GM12878 (cell line): ENCODE measurements at regions not wholly inside any gene's neighbourhood (a gene's known extent, or its start where the extent isn't known, plus 50 kb on each side); places are given as distances from the start of the nearest gene placed in this dataset.

Experiments used
- BCL11A ChIP-seq: IDR thresholded peaks from 2 replicates; pipeline ENCODE4 v1.6.1; 2011; ENCODE audit warnings: low read depth, low read length
- BMI1 ChIP-seq: fragments of 450-650 bp; IDR thresholded peaks from 2 replicates; pipeline ENCODE4 v1.6.1; 2016; ENCODE audit warnings: mild to moderate bottlenecking, moderate library complexity, borderline replicate concordance
- CEBPZ ChIP-seq: fragments of 150-350 bp; IDR thresholded peaks from 2 replicates; pipeline ENCODE4 v1.6.1; 2016; ENCODE audit warnings: low read depth, low read length
- ESRRA ChIP-seq: IDR thresholded peaks from 2 replicates; pipeline ENCODE4 v1.6.1; 2012; ENCODE audit warnings: mild to moderate bottlenecking, low read length, improper control_type of control experiment
- EZH2 ChIP-seq: IDR thresholded peaks from 2 replicates; pipeline ENCODE4 v1.6.1; 2012; ENCODE audit warnings: low read depth, mild to moderate bottlenecking, control low read depth, inconsistent platforms, low read length, borderline replicate concordance; ENCODE audit not compliant: control insufficient read depth
- MLLT1 ChIP-seq: fragments of 450-650 bp; IDR thresholded peaks from 2 replicates; pipeline ENCODE4 v1.6.1; 2016; ENCODE audit warnings: mild to moderate bottlenecking
- MTA2 ChIP-seq: fragments of 450-650 bp; IDR thresholded peaks from 2 replicates; pipeline ENCODE4 v1.6.1; 2016; ENCODE audit warnings: low read depth, mild to moderate bottlenecking, moderate library complexity
- MYB ChIP-seq: fragments of 150-350 bp; IDR thresholded peaks from 2 replicates; pipeline ENCODE4 v1.6.1; 2014; ENCODE audit warnings: mild to moderate bottlenecking, low read depth, low read length, borderline replicate concordance
- PBX3 ChIP-seq: IDR thresholded peaks from 2 replicates; pipeline ENCODE4 v1.6.1; 2011; ENCODE audit warnings: mild to moderate bottlenecking, low read depth, low read length, moderate library complexity; ENCODE audit not compliant: insufficient replicate concordance
- POLR2AphosphoS5 ChIP-seq: IDR thresholded peaks from 2 replicates; pipeline ENCODE4 v1.6.1; 2011; ENCODE audit warnings: mild to moderate bottlenecking, low read length, inconsistent platforms
- RAD21 ChIP-seq: IDR thresholded peaks from 2 replicates; pipeline ENCODE4 v1.6.1; 2011; ENCODE audit warnings: mild to moderate bottlenecking, low read depth, low read length, moderate library complexity; ENCODE audit not compliant: insufficient read depth
- RELA ChIP-seq: fragments of 450-650 bp; IDR thresholded peaks from 2 replicates; pipeline ENCODE4 v1.8.0; 2014; ENCODE audit warnings: borderline replicate concordance; ENCODE audit not compliant: partially characterized antibody
- SP1 ChIP-seq: IDR thresholded peaks from one replicate; pipeline ENCODE4 v1.6.1; 2011; ENCODE audit warnings: low read depth, low read length
- SPI1 ChIP-seq: IDR thresholded peaks from 2 replicates; pipeline ENCODE4 v1.6.1; 2011; ENCODE audit warnings: low read depth, mild to moderate bottlenecking, low read length, moderate library complexity, borderline replicate concordance; ENCODE audit not compliant: insufficient read depth
- SUPT20H ChIP-seq: IDR thresholded peaks from 2 replicates; pipeline ENCODE4 v1.6.1; 2011; ENCODE audit warnings: low read depth, mild to moderate bottlenecking, low read length, moderate library complexity, borderline replicate concordance; ENCODE audit not compliant: control insufficient read depth
- TCF12 ChIP-seq: IDR thresholded peaks from 2 replicates; pipeline ENCODE4 v1.6.1; 2011; ENCODE audit warnings: low read depth, mild to moderate bottlenecking, low read length
- TCF3 ChIP-seq: IDR thresholded peaks from 2 replicates; pipeline ENCODE4 v1.6.1; 2012; ENCODE audit warnings: low read depth, mild to moderate bottlenecking, low read length, borderline replicate concordance; ENCODE audit not compliant: insufficient read depth
- ZNF687 ChIP-seq: fragments of 450-650 bp; IDR thresholded peaks from 2 replicates; pipeline ENCODE4 v1.6.1; 2017; ENCODE audit warnings: mild to moderate bottlenecking, moderate library complexity

GRCh38 chr15:38631119-38632075 lies 66.8 kb upstream of the RASGRP1 start (continued):
- TF ChIP-seq BCL11A: no peak
- no peak for TF ChIP-seq ESRRA
- TF ChIP-seq RAD21: no peak
- TF ChIP-seq MLLT1: peak; percentile 24; the same call in 1 of the 2 replicates
- no peak for TF ChIP-seq SPI1
- TF ChIP-seq CEBPZ: no peak
- no peak for TF ChIP-seq EZH2
- TF ChIP-seq SUPT20H: no peak
- peak; percentile 50; the same call in 1 of the 2 replicates for TF ChIP-seq ZNF687
- no peak for TF ChIP-seq POLR2AphosphoS5
- no peak for TF ChIP-seq TCF3
- TF ChIP-seq MTA2: peak; percentile 73
- no peak for TF ChIP-seq SP1
- TF ChIP-seq MYB: no peak
- TF ChIP-seq RELA: no peak
- TF ChIP-seq PBX3: no peak
- TF ChIP-seq BMI1: no peak
- TF ChIP-seq TCF12: no peak
